Jurkat, Clone E6-1 (cell line): ENCODE measurements at regions not wholly inside any gene's neighbourhood (a gene's known extent, or its start where the extent isn't known, plus 50 kb on each side); places are given as distances from the start of the nearest gene placed in this dataset.

Experiments used
- DNase-seq: peaks from one replicate; pipeline ENCODE4 v3.0.0-alpha.2; 2011; ENCODE audit warnings: low read depth, low spot score
- H3K4me3 ChIP-seq: 2 replicates; pipeline ENCODE4 v1.5.1; 2011; ENCODE audit warnings: mild to moderate bottlenecking, low read length, control low read depth, moderate library complexity

GRCh38 chr2:129240061-129240460 is 739.4 kb upstream of the RAB6C start:
- DNase-seq: no peak
- no peak overlapping the region for H3K4me3 ChIP-seq

GRCh38 chr2:129242269-129242668 is 737.2 kb upstream of the RAB6C start:
- no peak overlapping the region for H3K4me3 ChIP-seq
- DNase-seq: no peak

DNA sequence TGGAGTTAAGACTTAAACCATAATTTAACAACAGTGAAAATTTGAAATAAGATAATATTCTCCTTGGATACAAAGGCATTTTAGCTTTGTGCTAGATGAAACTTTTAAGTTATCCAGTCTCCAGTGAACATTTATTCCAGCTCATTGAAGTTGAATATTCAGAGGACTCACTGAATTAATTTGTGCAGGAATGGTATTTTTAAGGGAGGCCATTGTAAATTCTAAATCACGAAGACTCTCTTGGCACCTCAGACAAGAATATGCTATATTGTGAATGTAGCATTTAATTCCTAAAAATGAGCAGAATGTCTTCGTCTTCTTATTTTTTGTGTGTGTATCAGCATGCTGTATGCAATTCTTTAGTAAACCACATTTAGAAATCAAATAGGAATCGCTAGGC is 731.7 kb upstream of the RAB6C start:
- DNase-seq: no peak
- no peak overlapping the region for H3K4me3 ChIP-seq

GRCh38 chr2:129248198-129248597 is 731.3 kb upstream of the RAB6C start:
- H3K4me3 ChIP-seq: no peak overlapping the region
- DNase-seq: peak; percentile 3

- no peak for DNase-seq
- H3K4me3 ChIP-seq: no peak overlapping the region
These were observed 726.5 kb upstream of the RAB6C start for GRCh38 chr2:129252781-129253460.

- DNase-seq: peak; percentile 25
- H3K4me3 ChIP-seq: no peak overlapping the region
These were observed 726.0 kb upstream of the RAB6C start for GRCh38 chr2:129253461-129253812.

DNA sequence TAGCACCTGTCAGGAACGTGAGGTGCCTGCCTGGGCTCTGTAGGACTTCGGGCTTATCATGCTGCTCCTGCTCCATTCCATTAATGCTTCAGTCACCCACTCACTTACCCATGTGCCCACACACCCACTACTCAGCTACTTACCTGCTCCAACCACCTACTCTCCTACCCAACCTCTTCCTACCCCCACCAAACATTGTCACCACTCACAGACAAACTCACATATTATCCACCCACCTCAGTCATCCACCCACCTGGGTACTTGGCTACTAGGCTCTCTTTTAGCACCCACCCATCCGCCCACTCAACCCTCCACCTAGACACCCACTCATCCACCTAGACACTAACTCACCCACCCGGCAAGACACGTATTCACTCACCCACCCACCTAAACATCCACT is 724.7 kb upstream of the RAB6C start:
- no peak for DNase-seq
- no peak overlapping the region for H3K4me3 ChIP-seq

GRCh38 chr2:129255610-129256313 is 723.7 kb upstream of the RAB6C start:
- no peak overlapping the region for H3K4me3 ChIP-seq
- no peak for DNase-seq

DNA sequence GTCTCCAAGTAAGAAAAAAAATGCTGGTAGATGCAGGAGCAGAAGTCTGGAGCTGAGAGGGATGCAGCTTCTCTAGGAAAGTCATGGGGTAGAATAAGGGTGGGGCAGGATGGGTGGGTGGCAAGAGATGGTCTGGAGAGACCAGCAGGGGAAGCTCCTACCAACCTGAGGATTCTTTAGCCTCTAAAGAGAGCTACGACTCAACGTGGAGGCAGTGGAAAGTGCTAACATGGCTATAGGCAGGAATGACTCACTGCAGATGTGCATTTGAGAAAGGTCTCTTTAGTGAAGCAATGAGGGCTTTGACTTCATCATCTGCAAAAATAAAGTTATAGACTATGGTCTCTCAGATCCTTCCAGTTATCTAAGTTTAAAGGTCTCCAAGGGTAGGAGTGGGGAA is 722.8 kb upstream of the RAB6C start:
- no peak for DNase-seq
- no peak overlapping the region for H3K4me3 ChIP-seq

DNA sequence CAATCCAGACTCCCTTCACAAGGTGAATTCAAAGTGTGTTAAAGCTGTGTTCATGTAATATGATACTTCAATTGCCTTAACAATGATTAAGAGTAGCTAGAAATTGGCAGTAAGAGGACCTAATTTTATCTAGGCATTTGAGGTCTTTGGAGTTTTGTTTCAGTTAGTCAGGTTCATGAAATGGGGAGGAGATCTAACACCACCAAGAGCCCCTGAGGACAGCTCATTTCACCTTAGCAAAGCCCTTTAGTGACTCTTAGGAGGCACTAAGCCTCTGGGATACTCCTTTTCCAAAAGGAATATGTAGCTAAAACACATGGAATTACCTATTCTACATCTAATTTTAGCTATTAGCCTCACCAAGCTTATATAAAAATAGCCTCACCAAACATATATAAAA is 716.5 kb upstream of the RAB6C start:
- no peak for DNase-seq
- no peak overlapping the region for H3K4me3 ChIP-seq

- DNase-seq: no peak
- H3K4me3 ChIP-seq: no peak overlapping the region
These were observed 715.5 kb upstream of the RAB6C start for GRCh38 chr2:129263939-129264338.

DNA sequence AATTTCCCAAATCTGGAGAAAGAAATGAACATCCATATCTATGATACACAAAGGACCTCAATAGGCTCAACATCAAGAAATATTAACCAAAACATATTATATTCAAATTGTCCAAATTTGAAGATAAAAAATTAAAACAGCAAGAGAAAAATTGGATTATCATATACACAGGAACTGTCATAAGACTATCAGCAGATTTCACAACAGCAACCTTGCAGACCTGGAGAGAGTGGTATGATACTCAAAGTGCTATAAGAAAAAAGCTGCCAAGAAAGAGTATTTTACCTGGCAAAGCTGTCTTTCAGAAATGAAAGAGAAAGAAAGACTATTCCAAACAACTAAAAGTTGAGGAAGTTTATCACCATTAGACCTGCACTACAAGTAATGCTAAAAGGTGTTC is 711.9 kb upstream of the RAB6C start:
- H3K4me3 ChIP-seq: no peak overlapping the region
- no peak for DNase-seq

DNA sequence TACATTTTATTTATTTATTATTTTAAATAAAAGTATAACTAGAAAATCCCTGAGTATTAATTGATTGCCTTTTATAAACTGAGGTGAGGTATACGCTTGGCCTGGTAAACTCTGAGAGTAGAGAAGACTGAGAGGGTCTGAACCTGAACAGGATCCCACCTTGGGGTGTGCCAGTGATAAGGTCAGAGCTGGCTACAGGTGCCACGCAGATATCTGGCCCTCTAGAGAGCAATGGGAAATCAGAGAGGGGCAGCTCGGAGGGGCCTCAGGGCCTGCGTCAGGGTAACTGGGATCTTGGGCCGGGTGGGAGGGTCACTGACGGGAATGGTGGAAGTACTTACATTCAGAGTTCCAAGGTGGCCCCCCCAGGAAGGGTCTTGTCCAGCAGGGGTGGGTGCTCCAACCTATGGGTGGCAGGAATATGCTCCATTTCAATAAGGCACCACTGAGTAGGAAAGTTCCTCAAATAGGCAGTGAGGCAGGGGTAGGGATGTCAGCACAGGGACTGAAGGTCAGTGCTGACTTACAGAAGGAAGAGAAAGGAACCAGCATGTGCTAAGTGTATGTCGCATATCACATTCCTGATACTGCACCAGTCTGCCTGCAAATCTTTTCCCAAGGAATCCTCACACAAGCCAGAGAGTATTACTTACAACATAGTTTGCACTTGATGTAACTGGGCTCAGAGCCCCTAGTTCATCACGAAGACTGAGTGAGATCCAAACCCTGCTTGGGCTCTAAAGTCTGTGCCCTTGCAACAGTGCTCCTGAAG is 706.0 kb upstream of the RAB6C start:
- H3K4me3 ChIP-seq: no peak overlapping the region
- DNase-seq: no peak

GRCh38 chr2:129274038-129274415 is 705.4 kb upstream of the RAB6C start:
- no peak for DNase-seq
- no peak overlapping the region for H3K4me3 ChIP-seq

DNA sequence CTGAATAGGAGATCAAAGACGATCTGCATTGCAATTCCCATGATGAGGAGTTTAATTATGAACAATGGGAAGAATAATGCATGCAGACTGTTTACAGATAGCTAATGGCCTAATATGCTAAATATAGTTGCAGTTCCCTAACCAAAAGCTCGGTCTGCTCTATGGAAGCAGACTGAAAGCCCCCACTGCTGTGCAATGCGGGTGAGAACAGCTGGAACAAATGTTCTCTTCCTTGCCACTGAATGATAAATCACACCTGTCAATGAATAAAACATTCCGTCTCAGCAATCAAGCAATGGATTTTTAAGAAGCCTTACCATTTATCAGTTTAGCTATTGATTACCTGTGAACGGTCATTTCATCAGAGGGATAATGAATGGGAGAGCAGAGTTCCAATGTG is 704.5 kb upstream of the RAB6C start:
- H3K4me3 ChIP-seq: no peak overlapping the region
- no peak for DNase-seq

- H3K4me3 ChIP-seq: no peak overlapping the region
- DNase-seq: no peak
These were observed 703.8 kb upstream of the RAB6C start for GRCh38 chr2:129275706-129276105.

DNA sequence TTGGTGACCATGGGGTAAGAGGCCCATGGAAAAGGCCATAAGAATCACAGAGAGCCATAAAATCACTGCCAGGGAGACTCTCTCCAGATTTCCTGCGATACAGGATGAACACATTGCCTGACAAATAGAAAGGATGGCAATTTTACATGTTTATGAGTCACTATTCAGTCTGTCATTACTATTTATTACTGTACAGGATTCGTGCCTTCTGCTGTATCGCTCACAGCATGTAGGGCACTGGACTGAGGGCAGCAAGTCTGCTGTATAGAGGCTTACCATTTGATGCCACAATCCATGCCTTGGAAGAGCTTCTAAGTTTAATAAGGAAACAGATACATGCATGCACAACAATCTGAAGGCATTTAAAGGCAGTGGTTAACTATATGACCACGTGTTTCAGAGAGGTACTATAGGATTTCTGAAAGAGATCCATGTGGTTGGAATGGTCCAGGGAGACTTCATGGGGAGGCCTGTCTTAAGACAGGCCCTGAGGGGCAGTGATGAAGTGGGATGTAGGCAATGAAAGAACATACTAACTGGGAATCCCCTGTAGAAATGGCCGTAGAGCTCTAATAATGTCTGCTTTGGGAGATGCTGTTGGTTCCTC is 702.4 kb upstream of the RAB6C start:
- H3K4me3 ChIP-seq: no peak overlapping the region
- no peak for DNase-seq

DNA sequence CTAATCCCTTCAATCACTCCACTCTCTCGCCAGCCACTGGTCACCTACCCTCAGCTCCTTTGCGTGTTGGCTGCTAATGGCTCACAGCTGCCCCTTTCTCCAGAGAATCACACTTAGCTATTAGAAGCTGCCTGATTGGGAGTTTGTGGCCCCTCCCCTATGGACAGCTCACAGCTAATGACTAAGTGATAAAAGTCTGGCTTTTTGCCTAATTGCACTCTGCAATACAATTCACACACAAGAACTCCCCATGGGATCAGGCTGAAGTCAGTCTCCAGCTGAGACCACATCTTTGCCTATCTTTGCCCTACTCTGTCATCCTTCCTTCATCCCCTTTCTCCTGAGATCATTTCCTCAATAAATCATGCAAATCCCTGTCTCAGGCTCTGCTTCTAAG is 701.9 kb upstream of the RAB6C start:
- no peak for DNase-seq

GRCh38 chr2:129281791-129282530 is 697.5 kb upstream of the RAB6C start:
- H3K4me3 ChIP-seq: no peak overlapping the region
- no peak for DNase-seq

More for the DNA sequence above, 701.9 kb upstream of the RAB6C start:
- H3K4me3 ChIP-seq: no peak overlapping the region
